HT1080 (cell line): ENCODE measurements at regions not wholly inside any gene's neighbourhood (a gene's known extent, or its start where the extent isn't known, plus 50 kb on each side); places are given as distances from the start of the nearest gene placed in this dataset.
A peak's percentile ranks its signal among the peaks of the same experiment; 100 is the strongest.

ENCODE experiments used
- DNase-seq: peaks from one replicate; pipeline ENCODE4 v3.0.0-alpha.2; 2015; ENCODE audit warnings: low read depth

DNA sequence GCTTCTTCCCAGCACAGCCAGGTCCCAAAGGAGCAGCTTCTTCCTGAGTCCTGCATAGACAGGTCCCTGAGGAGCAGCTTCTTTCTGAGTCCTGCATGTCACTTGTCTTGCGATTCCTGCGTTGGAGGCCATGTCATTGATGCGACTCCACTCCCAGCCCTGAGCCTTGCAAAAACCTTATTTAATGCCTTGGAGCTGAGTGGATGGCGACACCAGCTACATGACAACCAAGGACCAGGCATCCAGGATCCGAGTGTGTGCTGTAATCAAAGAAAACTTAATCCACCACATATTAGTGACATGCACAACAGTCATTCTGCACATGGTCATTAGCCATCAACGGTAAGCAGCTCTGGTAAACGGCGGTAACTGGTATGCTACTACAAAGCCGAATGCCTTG lies 315.8 kb downstream of the TEX29 start:
- DNase-seq: no peak

DNA sequence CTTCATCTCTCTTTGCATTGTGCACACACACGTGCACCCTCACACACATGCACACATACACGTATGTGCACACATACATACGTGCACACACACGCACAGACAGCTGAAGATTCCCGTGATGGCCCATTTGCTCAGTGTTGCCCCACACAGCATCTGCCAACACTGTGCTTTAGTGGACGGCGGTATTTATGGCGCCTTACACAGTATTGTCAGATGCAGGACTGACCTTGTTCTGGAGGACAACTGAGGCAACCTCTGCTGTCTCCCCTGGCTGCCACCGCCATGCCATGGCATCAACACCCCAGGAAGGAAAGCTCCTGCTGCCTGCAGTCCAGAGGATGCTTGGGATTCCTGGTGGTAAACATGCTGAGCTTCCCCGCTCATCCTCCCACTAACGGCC lies 316.4 kb downstream of the TEX29 start:
- DNase-seq: no peak

DNA sequence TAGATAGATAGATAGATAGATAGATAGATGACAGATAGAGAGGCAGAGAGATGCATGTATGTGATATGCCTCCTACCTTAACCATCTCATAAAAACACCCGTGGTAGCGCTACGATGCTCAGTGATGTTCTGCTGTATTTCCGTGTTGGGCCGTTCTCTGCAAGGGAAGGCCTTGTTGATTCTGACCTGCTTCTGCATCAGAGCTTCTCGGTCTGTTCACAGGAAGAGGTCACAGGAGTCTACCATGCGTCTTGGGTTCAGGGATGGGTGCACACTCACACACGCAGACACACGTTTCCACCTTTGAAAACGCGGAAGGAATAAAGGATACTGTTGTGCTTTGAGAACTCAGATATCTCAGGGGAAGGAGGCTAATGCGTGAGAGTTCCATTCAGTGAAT lies 316.9 kb downstream of the TEX29 start:
- no peak for DNase-seq

DNA sequence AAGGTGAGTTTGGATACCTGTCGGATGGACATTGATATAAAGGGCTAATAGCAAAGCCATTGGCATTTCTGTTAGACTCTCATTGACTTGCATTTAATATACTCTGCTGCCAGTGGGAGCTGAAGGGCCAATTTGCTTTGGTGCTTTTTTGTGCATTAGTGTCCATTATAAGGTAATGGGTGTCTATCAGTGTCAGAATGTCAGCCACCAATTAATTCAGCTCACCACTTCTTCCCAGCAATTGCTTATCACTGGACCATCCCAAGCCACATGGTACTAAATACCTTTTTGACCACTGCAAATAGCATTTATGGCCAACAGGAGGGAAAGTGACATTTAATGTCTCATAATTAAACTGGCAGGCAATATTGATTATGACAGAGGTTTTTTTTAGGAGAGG lies 317.8 kb downstream of the TEX29 start:
- no peak for DNase-seq

DNA sequence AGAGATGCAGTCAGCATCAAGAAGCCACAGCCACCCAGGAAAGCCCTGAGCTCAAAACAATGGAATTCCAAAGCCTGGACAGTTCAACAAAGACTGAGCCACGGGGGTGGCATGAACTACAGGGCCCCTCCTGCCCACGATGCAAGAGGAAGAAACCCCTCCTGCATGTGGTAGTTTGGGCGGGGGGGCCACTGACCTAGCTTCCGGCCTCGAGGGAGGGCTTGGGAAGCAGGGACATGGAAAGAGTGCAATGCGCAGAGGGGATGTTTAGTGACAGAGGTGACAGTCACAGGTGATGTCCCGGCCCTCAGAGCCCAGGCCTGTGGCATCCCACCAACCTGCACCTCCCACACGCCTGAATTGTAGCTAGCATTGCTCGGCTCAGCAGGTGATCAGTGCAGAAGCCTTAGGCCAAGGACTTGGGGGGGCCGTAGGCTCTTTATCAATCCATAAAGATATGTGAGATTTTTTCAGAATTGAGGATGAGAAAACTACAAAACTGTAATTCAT lies 318.8 kb downstream of the TEX29 start:
- DNase-seq: no peak

- peak; percentile 8 for DNase-seq
These were observed 319.6 kb downstream of the TEX29 start for GRCh38 chr13:111640006-111640405.

DNA sequence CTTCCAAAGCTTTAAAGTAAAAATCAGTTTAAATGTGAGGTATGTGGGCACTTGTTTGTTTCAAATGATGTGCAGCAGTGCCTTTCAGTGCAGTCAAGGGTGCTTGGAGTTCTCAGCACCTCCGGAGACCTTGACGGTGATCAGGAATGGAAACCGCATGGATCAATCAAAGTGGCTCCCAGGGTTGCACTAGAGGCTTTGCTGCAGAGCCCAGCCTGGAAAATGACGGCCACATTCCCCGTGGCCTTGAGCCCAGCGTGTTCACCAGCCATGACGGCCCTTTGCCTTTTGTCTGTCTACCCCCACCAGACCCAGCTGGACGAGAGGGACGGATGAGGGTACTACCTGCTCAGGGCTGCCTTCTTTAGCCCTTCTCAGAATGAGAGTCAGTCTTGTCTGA lies 320.0 kb downstream of the TEX29 start:
- no peak for DNase-seq

DNA sequence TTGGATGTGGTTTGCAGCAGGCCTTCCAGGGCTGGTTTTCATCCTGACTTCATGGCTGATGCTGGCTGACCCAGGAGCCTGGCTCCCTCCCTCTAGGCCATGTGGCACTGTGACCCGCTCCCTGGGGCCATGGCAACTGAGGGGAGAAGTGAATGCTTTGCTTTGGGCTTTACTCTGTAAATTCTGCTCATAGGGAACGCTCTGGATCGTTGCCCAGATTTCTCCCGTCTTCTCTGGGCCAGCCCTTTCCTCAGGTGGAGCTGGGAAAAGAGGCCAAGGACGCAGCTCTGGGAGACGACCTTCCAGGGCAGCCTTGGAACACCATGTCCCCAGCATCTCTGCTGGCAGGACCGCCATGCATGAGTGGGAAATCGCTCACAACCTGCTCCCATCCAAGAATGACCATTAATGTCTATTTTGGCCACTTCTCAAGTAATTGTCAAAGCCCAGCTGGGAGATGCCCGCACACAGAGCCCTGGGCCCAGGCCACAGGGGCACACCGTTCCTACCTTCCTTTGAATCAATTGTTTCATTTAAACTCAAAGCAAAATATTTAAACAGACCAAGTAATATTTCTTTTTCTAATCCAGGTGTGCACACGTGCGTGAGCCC lies 321.8 kb downstream of the TEX29 start:
- DNase-seq: no peak

GRCh38 chr13:111644750-111645149 lies 324.3 kb downstream of the TEX29 start:
- DNase-seq: no peak

GRCh38 chr13:111645198-111645597 lies 324.8 kb downstream of the TEX29 start:
- no peak for DNase-seq

GRCh38 chr13:111645598-111646455 lies 325.4 kb downstream of the TEX29 start:
- no peak for DNase-seq

- DNase-seq: no peak
These were observed 326.0 kb downstream of the TEX29 start for GRCh38 chr13:111646456-111646855.

DNA sequence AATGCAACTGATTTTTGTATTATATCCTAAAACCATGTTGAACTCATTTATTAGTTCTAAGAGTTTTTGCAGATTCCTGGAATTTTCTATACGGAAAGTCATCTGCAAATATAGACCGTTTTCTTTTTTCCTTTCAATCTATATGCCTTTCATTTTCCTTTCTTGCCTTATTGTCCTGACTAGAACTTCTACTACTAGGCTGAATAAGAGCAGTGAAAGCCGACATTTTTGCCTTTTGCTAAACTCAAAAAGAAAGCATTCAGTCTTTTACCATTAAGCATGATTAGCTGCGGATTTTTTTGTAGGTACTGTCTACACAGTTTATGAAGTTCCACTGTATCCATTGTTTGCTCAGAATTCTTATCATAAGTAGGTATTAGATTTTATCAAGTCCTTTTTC lies 328.4 kb downstream of the TEX29 start:
- no peak for DNase-seq

DNA sequence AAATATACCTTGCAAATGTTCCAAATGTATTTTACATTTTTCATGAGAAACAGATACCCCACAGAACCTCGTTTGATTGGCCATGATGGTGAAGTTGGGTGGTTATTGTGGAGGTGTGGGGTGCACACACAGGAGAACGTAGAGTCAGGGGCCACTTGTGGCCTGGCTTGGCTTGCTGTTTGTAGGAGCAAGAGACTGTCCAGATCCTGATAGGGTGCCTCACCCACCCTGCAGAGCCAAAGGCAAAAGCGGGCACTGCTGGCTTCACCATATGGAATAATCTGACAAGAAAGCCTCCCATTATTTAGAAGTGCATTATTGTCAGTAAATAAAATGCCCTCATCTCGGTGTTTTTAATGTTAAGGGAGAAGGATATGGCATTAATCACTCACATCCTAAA lies 330.2 kb downstream of the TEX29 start:
- DNase-seq: no peak

DNA sequence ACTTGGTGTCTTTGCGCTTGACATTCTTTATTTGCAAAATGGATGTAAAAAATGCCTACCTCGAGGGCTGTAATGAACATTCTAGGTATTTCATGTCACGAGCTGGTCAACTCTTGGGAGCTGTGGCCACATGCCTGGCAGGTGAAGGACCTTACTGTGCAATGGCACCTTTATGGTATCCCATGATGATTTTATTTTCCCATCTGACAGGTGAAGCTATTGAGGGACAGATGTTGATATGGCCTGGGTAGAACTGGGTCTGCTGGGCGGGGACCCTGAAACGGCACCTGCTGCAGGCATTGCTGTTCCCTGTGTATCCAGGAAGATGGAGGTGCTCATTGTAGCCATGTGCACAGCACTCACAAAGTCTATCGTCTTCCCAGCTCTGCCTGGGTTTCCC lies 332.2 kb downstream of the TEX29 start:
- DNase-seq: no peak

GRCh38 chr13:111654531-111654930 lies 334.1 kb downstream of the TEX29 start:
- no peak for DNase-seq

DNA sequence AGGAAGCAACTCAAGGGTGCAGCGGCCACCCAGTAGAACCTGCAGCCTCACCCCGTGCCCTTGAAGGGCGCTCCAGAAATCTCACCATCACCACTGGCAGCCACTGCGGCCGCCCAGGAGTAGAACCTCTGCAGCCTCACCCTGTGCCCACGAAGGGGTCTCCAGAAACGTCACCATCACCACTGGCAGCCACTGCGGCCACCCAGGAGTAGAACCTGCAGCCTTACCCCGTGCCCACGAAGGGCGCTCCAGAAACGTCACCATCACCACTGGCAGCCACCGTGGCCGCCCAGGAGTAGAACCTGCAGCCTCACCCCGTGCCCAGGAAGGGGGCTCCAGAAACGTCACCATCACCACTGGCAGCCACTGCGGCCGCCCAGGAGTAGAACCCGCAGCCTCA lies 336.0 kb downstream of the TEX29 start:
- no peak for DNase-seq

DNA sequence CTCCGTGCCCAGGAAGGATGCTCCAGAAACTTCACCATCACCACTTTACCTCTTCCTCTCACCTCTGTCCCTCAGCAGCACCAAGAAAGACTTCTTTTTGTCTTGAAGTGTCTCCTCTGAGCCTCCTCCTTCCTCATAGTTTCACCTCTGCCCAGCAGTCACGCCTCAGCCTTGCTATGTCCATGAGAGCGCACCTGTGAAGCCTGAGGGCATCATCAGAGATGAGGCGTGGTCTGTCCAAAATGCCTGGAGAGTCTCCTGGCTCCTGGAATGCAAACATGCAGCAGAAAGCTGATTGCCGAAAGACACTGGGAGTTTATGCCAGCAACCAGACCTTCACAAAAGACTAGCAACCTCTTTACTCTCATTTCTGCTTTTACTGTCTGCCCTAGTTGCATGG lies 336.6 kb downstream of the TEX29 start:
- no peak for DNase-seq

DNA sequence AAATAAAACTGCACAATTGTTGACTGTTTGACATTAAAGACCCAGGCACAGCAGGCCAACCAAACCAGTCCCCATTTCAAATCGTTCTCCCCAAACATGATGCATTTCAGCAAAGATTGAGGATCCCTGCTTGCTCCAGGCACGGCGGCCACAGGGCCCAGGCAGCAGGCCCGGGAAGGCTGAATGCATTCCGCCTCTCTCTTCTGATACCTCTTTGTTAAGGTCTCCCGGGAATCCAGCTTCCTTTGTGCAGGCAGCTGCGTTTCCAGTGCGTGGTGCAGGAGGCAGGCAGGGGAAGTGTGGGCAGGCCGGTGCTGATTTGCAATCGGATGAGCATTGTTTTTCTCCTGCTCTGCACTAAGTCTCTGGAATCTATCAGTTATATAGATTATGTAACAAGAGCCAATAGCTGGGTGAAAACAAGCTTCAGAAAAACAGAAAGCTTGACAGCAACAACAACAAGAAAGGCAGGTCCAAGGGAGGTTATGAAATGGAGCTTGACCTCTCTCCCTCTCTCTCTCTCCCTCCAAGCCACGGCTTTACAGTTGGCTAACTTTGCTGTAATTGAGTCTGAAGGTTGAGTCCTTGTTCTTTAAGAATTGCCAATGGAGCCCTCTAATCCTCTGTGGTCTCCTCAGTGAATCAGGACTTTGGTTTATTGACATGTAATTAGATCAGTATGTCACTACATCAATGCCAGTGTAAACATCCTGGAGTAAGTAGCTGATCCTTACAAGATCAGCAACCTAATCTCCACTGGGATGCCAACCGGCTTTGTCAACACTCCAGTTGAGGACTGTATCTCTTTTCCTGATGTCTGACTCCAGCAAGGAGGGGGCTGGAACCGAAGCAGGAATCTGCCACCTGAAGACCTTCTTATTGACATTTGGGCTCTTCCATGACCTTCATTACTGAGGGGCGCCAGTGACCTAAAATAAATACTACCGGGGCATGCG lies 338.0 kb downstream of the TEX29 start:
- no peak for DNase-seq

GRCh38 chr13:111659219-111659775 lies 338.9 kb downstream of the TEX29 start:
- no peak for DNase-seq

GRCh38 chr13:111659842-111660241 lies 339.4 kb downstream of the TEX29 start:
- no peak for DNase-seq
